Activated CD8-positive, alpha-beta T cell treated with anti-CD3 and anti-CD28 coated beads for 36 hours (primary cell): ENCODE measurements at regions not wholly inside any gene's neighbourhood (a gene's known extent, or its start where the extent isn't known, plus 50 kb on each side); places are given as distances from the start of the nearest gene placed in this dataset.

ENCODE experiments used
- ATAC-seq: fragments of 200-7000 bp; cut with Tn5 transposase; one replicate; pipeline ENCODE4 v1.10.0; 2021; ENCODE audit warnings: mild to moderate bottlenecking, moderate library complexity
- CTCF ChIA-PET: fragments of 350-600 bp; sonication (Branson Sonifier 250); formaldehyde crosslinking; loops from one replicate; lab custom pipeline; 2021; ENCODE audit warnings: antibody characterized with exemption; lab: Charles Lee
- POLR2A ChIA-PET: fragments of 350-600 bp; sonication (Branson Sonifier 250); formaldehyde crosslinking; loops from one replicate; lab custom pipeline; 2021; ENCODE audit warnings: antibody characterized with exemption; lab: Charles Lee
- DNase-seq: peaks from one replicate; pipeline ENCODE4 v3.0.0-alpha.2; 2020
- H3K27ac Mint-ChIP-seq: one replicate; pipeline ENCODE4 v1.8.0; 2021; ENCODE audit warnings: mild to moderate bottlenecking, mixed read lengths
- H3K27me3 Mint-ChIP-seq: one replicate; pipeline ENCODE4 v1.8.0; 2021; ENCODE audit warnings: mixed read lengths
- H3K36me3 Mint-ChIP-seq: one replicate; pipeline ENCODE4 v1.8.0; 2021; ENCODE audit warnings: low read depth, mixed read lengths
- H3K4me1 Mint-ChIP-seq: one replicate; pipeline ENCODE4 v1.8.0; 2021; ENCODE audit warnings: low read depth, mixed read lengths
- H3K4me3 Mint-ChIP-seq: one replicate; pipeline ENCODE4 v1.8.0; 2021; ENCODE audit warnings: mild to moderate bottlenecking, moderate library complexity, mixed read lengths
- H3K9me3 Mint-ChIP-seq: one replicate; pipeline ENCODE4 v1.8.0; 2021; ENCODE audit warnings: mixed read lengths
- CTCF ChIP-seq: fragments of 200-600 bp; IDR thresholded peaks from one replicate; pipeline ENCODE4 v1.8.0; 2022; ENCODE audit warnings: antibody characterized with exemption, mild to moderate bottlenecking
- intact Hi-C: fragments of 100-400 bp; cut with micrococcal nuclease; formaldehyde crosslinking; loops from one replicate; pipeline ENCODE4 v1.10.0; 2022

GRCh38 chr12:73330584-73331351 lies 1058.6 kb downstream of the TRHDE start:
- no peak for DNase-seq
- H3K9me3 Mint-ChIP-seq = peaks cover 10% of the 10 kb centered on the region
- TF ChIP-seq CTCF = no peak
- CTCF ChIA-PET = no interaction called here
- H3K4me1 Mint-ChIP-seq = no peaks in the 10 kb centered on the region
- POLR2A ChIA-PET = no interaction called here
- no peak for ATAC-seq
- H3K36me3 Mint-ChIP-seq = no peaks in the 10 kb centered on the region
- no peak overlapping the region for H3K4me3 Mint-ChIP-seq
- H3K27me3 Mint-ChIP-seq = no peaks in the 10 kb centered on the region
- intact Hi-C loops = no loop called here
- no peak overlapping the region for H3K27ac Mint-ChIP-seq

- no peak for ATAC-seq
- intact Hi-C loops = no loop called here
- Mint-ChIP-seq H3K4me3 (no peak overlapping the region), H3K27me3 (no peaks in the 10 kb centered on the region), H3K4me1 (no peaks in the 10 kb centered on the region), H3K9me3 (peaks cover 11% of the 10 kb centered on the region), H3K36me3 (no peaks in the 10 kb centered on the region), H3K27ac (no peak overlapping the region)
- TF ChIP-seq CTCF = no peak
- CTCF ChIA-PET = no interaction called here
- POLR2A ChIA-PET = interaction anchor here (0.6 kb wide), 1 partner anchor 946 kb away, joined by 3 read pairs; no protein-coding TSS in a partner anchor
- no peak for DNase-seq
These were observed 1069.5 kb downstream of the TRHDE start for GRCh38 chr12:73341559-73342247.

- ATAC-seq (no peak), DNase-seq (no peak)
- H3K9me3 Mint-ChIP-seq = peaks cover 18% of the 10 kb centered on the region
- H3K36me3 Mint-ChIP-seq = no peaks in the 10 kb centered on the region
- ChIA-PET CTCF (no interaction called here), POLR2A (no interaction called here)
- no peak overlapping the region for H3K4me3 Mint-ChIP-seq
- no peak for TF ChIP-seq CTCF
- H3K27ac Mint-ChIP-seq = no peak overlapping the region
- no peaks in the 10 kb centered on the region for H3K27me3 Mint-ChIP-seq
- intact Hi-C loops = no loop called here
- H3K4me1 Mint-ChIP-seq = no peaks in the 10 kb centered on the region
These were observed 1070.6 kb downstream of the TRHDE start for GRCh38 chr12:73342733-73343132.

- Mint-ChIP-seq H3K27ac (no peak overlapping the region), H3K27me3 (no peaks in the 10 kb centered on the region), H3K36me3 (no peaks in the 10 kb centered on the region), H3K4me1 (no peaks in the 10 kb centered on the region), H3K9me3 (peaks cover 9% of the 10 kb centered on the region), H3K4me3 (no peak overlapping the region)
- DNase-seq (no peak), ATAC-seq (no peak)
- intact Hi-C loops = no loop called here
- no peak for TF ChIP-seq CTCF
- ChIA-PET CTCF (no interaction called here), POLR2A (no interaction called here)
These were observed 1080.7 kb downstream of the TRHDE start for GRCh38 chr12:73352826-73353225.

- CTCF ChIA-PET = no interaction called here
- H3K9me3 Mint-ChIP-seq = peaks cover 7% of the 10 kb centered on the region
- H3K27me3 Mint-ChIP-seq = no peaks in the 10 kb centered on the region
- ATAC-seq = no peak
- H3K4me1 Mint-ChIP-seq = no peaks in the 10 kb centered on the region
- no peak overlapping the region for H3K4me3 Mint-ChIP-seq
- no peaks in the 10 kb centered on the region for H3K36me3 Mint-ChIP-seq
- no peak overlapping the region for H3K27ac Mint-ChIP-seq
- intact Hi-C loops = no loop called here
- DNase-seq = no peak
- POLR2A ChIA-PET = no interaction called here
- TF ChIP-seq CTCF = no peak
These were observed 1089.1 kb downstream of the TRHDE start for GRCh38 chr12:73361156-73361863.
